Lower leg skin (tissue), 3 donors: ENCODE measurements at regions not wholly inside any gene's neighbourhood (a gene's known extent, or its start where the extent isn't known, plus 50 kb on each side); places are given as distances from the start of the nearest gene placed in this dataset.

ENCODE experiments used
- POLR2A ChIP-seq, 2 donors: fragments of 450-650 bp; IDR thresholded peaks; one replicate each; pipeline ENCODE4 v1.6.1; 2016 to 2017; ENCODE audit warnings: antibody characterized with exemption in 2 of 2, mild to moderate bottlenecking in 1 of 2, moderate library complexity in 1 of 2
- TF ChIP-seq, protein P1 (sequence below), 3 donors: fragments of 450-650 bp; IDR thresholded peaks; one replicate each; pipeline ENCODE4 v1.5.1; 2016; ENCODE audit warnings: antibody characterized with exemption in 3 of 3, mild to moderate bottlenecking in 3 of 3, moderate library complexity in 2 of 3

DNA sequence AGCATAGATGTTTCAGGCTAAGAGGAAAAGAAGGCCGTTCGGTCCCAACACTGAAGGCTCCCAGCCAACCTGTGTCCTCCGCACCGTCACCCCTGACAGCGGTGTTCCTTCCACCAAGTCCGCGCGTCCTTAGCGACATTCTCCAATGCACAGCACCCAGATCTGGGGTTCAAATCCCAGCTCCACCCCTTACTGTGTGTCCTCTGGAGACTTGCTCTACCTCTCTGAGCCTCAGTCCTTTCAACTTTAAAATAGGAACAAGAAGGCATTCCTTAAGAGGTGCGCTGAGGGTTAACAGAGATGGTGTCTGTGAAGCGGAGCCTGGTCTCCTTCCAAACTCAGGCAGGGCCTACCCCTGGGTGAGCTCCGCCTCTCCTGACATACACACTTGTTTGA, 224.0 kb downstream of the MN1 start:
- TF ChIP-seq, protein P1, sequence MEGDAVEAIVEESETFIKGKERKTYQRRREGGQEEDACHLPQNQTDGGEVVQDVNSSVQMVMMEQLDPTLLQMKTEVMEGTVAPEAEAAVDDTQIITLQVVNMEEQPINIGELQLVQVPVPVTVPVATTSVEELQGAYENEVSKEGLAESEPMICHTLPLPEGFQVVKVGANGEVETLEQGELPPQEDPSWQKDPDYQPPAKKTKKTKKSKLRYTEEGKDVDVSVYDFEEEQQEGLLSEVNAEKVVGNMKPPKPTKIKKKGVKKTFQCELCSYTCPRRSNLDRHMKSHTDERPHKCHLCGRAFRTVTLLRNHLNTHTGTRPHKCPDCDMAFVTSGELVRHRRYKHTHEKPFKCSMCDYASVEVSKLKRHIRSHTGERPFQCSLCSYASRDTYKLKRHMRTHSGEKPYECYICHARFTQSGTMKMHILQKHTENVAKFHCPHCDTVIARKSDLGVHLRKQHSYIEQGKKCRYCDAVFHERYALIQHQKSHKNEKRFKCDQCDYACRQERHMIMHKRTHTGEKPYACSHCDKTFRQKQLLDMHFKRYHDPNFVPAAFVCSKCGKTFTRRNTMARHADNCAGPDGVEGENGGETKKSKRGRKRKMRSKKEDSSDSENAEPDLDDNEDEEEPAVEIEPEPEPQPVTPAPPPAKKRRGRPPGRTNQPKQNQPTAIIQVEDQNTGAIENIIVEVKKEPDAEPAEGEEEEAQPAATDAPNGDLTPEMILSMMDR (IDR thresholded peaks at IDR 0.05), result no peak
- TF ChIP-seq POLR2A (IDR thresholded peaks at IDR 0.05), result no peak
